Right forelimb (tissue), 1 donor: ENCODE measurements at regions not wholly inside any gene's neighbourhood (a gene's known extent, or its start where the extent isn't known, plus 50 kb on each side); places are given as distances from the start of the nearest gene placed in this dataset.
A peak's percentile ranks its signal among the peaks of the same experiment; 100 is the strongest.
"Not testable (repeated sequence)": the region's sequence is repeated elsewhere in the genome, so short reads cannot be mapped to it uniquely, and the experiment has no call there.

Experiments
- DNase-seq: peaks from one replicate; pipeline ENCODE4 v3.0.0-alpha.2; 2018

- DNase-seq, result no peak
These were observed 67.5 kb upstream of the ACTRT2 start for GRCh38 chr1:2953688-2954285.

GRCh38 chr1:2955652-2956051 is 65.6 kb upstream of the ACTRT2 start:
- DNase-seq, result no peak

GRCh38 chr1:2956576-2956975 is 64.7 kb upstream of the ACTRT2 start:
- DNase-seq, result no peak

- no peak for DNase-seq
These were observed 63.9 kb upstream of the ACTRT2 start for GRCh38 chr1:2957329-2957728.

- not testable (repeated sequence) for DNase-seq
These were observed 61.4 kb upstream of the ACTRT2 start for GRCh38 chr1:2959881-2960280.

GRCh38 chr1:2961081-2961480 is 60.2 kb upstream of the ACTRT2 start:
- no peak for DNase-seq

GRCh38 chr1:2961661-2962060 is 59.6 kb upstream of the ACTRT2 start:
- no peak for DNase-seq

GRCh38 chr1:2962061-2962460 is 59.2 kb upstream of the ACTRT2 start:
- DNase-seq, result no peak

GRCh38 chr1:2962541-2962940 is 58.7 kb upstream of the ACTRT2 start:
- DNase-seq, result no peak

GRCh38 chr1:2962946-2963345 is 58.3 kb upstream of the ACTRT2 start:
- no peak for DNase-seq

GRCh38 chr1:2965676-2966075 is 55.6 kb upstream of the ACTRT2 start:
- no peak for DNase-seq

- peak; percentile 40 for DNase-seq
These were observed 54.6 kb upstream of the ACTRT2 start for GRCh38 chr1:2966449-2967328.

- DNase-seq, result no peak
These were observed 53.9 kb upstream of the ACTRT2 start for GRCh38 chr1:2967329-2967725.

- no peak for DNase-seq
These were observed 53.4 kb upstream of the ACTRT2 start for GRCh38 chr1:2967881-2968280.

GRCh38 chr1:2968471-2968881 is 52.8 kb upstream of the ACTRT2 start:
- peak; percentile 51 for DNase-seq

- DNase-seq, result peak; percentile 38
These were observed 52.0 kb upstream of the ACTRT2 start for GRCh38 chr1:2969011-2969844.

- DNase-seq, result peak; percentile 41
These were observed 51.4 kb upstream of the ACTRT2 start for GRCh38 chr1:2969845-2970291.

- no peak for DNase-seq
These were observed 50.8 kb upstream of the ACTRT2 start for GRCh38 chr1:2970311-2971071.

- no peak for DNase-seq
These were observed 50.2 kb upstream of the ACTRT2 start for GRCh38 chr1:2971101-2971501.
